Colonic mucosa (tissue), 4 donors: ENCODE measurements at regions not wholly inside any gene's neighbourhood (a gene's known extent, or its start where the extent isn't known, plus 50 kb on each side); places are given as distances from the start of the nearest gene placed in this dataset.

Source experiments
- DNase-seq: peaks from one replicate; pipeline ENCODE4 v3.0.0-alpha.2; 2020
- H3K27ac ChIP-seq: fragments of 200-600 bp; one replicate; pipeline ENCODE4 v1.8.0; 2021
- H3K27me3 ChIP-seq: fragments of 200-600 bp; one replicate; pipeline ENCODE4 v1.8.0; 2021
- H3K36me3 ChIP-seq: fragments of 200-600 bp; one replicate; pipeline ENCODE4 v1.8.0; 2021
- H3K4me1 ChIP-seq: fragments of 200-600 bp; one replicate; pipeline ENCODE4 v1.8.0; 2021; ENCODE audit warnings: mild to moderate bottlenecking
- H3K4me3 ChIP-seq: fragments of 200-600 bp; one replicate; pipeline ENCODE4 v1.8.0; 2021
- H3K9ac ChIP-seq, 2 donors: one replicate each; pipeline ENCODE4 v1.7.0; 2013; ENCODE audit warnings: control low read depth in 2 of 2, low read depth in 2 of 2, low read length in 2 of 2
- H3K9me3 ChIP-seq: fragments of 200-600 bp; one replicate; pipeline ENCODE4 v1.8.0; 2021
- CTCF ChIP-seq: fragments of 200-600 bp; IDR thresholded peaks from one replicate; pipeline ENCODE4 v1.8.0; 2022; ENCODE audit warnings: antibody characterized with exemption, mild to moderate bottlenecking
- intact Hi-C: fragments of 100-400 bp; cut with DNase I; formaldehyde crosslinking; loops from one replicate; pipeline ENCODE4 v1.14.1; 2022
- donor health status: healthy.
- donor health status: DM: no; HTN: no; CAD: no.
- donor health status: DM: no; HTN: no; CAD: no.

- Histone ChIP-seq H3K9me3 (no peaks in the 10 kb centered on the region), H3K36me3 (no peaks in the 10 kb centered on the region), H3K27ac (no peak overlapping the region), H3K4me1 (no peaks in the 10 kb centered on the region), H3K27me3 (no peaks in the 10 kb centered on the region), H3K4me3 (no peak overlapping the region), H3K9ac (no peak overlapping the region)
- intact Hi-C loops = no loop called here
- no peak for DNase-seq
- no peak for TF ChIP-seq CTCF
Measured at GRCh38 chr15:70558406-70559264, 204.7 kb downstream of the UACA start.

- Histone ChIP-seq H3K27ac (no peak overlapping the region), H3K9me3 (no peaks in the 10 kb centered on the region), H3K4me1 (no peaks in the 10 kb centered on the region), H3K4me3 (no peak overlapping the region), H3K36me3 (no peaks in the 10 kb centered on the region), H3K27me3 (no peaks in the 10 kb centered on the region), H3K9ac (no peak overlapping the region)
- intact Hi-C loops = no loop called here
- no peak for DNase-seq
- no peak for TF ChIP-seq CTCF
Measured at GRCh38 chr15:70557521-70558258, 205.7 kb downstream of the UACA start.

- Histone ChIP-seq H3K27me3 (no peaks in the 10 kb centered on the region), H3K9me3 (no peaks in the 10 kb centered on the region), H3K9ac (no peak overlapping the region), H3K36me3 (no peaks in the 10 kb centered on the region), H3K27ac (no peak overlapping the region), H3K4me3 (no peak overlapping the region), H3K4me1 (no peaks in the 10 kb centered on the region)
- intact Hi-C loops = no loop called here
- TF ChIP-seq CTCF = no peak
- DNase-seq = no peak
Measured at GRCh38 chr15:70556779-70557178, 206.6 kb downstream of the UACA start.

GRCh38 chr15:70556151-70556741, 207.1 kb downstream of the UACA start:
- no peaks in the 10 kb centered on the region for H3K4me1 ChIP-seq
- intact Hi-C loops = no loop called here
- no peaks in the 10 kb centered on the region for H3K36me3 ChIP-seq
- H3K4me3 ChIP-seq = no peak overlapping the region
- H3K27me3 ChIP-seq = no peaks in the 10 kb centered on the region
- no peaks in the 10 kb centered on the region for H3K9me3 ChIP-seq
- DNase-seq = no peak
- no peak overlapping the region for H3K27ac ChIP-seq
- no peak overlapping the region for H3K9ac ChIP-seq
- no peak for TF ChIP-seq CTCF

- Histone ChIP-seq H3K36me3 (no peaks in the 10 kb centered on the region), H3K4me1 (no peaks in the 10 kb centered on the region), H3K4me3 (no peak overlapping the region), H3K27ac (no peak overlapping the region), H3K27me3 (no peaks in the 10 kb centered on the region), H3K9ac (no peak overlapping the region), H3K9me3 (no peaks in the 10 kb centered on the region)
- intact Hi-C loops = no loop called here
- DNase-seq = no peak
- TF ChIP-seq CTCF = no peak
Measured at GRCh38 chr15:70555713-70556112, 207.6 kb downstream of the UACA start.
